Stimulated activated naive CD8-positive, alpha-beta T cell treated with anti-CD3 and anti-CD28 coated beads, Interleukin-15, amount 100 ng/mL, for 72 hours (primary cell): ENCODE measurements at regions not wholly inside any gene's neighbourhood (a gene's known extent, or its start where the extent isn't known, plus 50 kb on each side); places are given as distances from the start of the nearest gene placed in this dataset.

Source experiments
- ATAC-seq: fragments of 150-1000 bp; cut with Tn5 transposase; 2 replicates; pipeline ENCODE4 v1.10.0; 2021; ENCODE audit warnings: mild to moderate bottlenecking, moderate library complexity
- DNase-seq, 2 donors: peaks; one replicate each; pipeline ENCODE4 v3.0.0; 2021 to 2022
- H3K27ac Mint-ChIP-seq, 2 donors: one replicate each; pipeline ENCODE4 v1.8.0; 2022; ENCODE audit warnings: mild to moderate bottlenecking in 2 of 2, mixed read lengths in 2 of 2, moderate library complexity in 2 of 2
- H3K27me3 Mint-ChIP-seq: one replicate; pipeline ENCODE4 v1.8.0; 2022; ENCODE audit warnings: mixed read lengths
- H3K4me1 Mint-ChIP-seq: one replicate; pipeline ENCODE4 v1.8.0; 2022; ENCODE audit warnings: mild to moderate bottlenecking, mixed read lengths
- H3K4me3 Mint-ChIP-seq, 2 donors: one replicate each; pipeline ENCODE4 v1.8.0; 2022; ENCODE audit warnings: mild to moderate bottlenecking in 2 of 2, mixed read lengths in 2 of 2, moderate library complexity in 1 of 2
- H3K9me3 Mint-ChIP-seq, 2 donors: one replicate each; pipeline ENCODE4 v1.8.0; 2022; ENCODE audit warnings: mixed read lengths in 2 of 2

DNA sequence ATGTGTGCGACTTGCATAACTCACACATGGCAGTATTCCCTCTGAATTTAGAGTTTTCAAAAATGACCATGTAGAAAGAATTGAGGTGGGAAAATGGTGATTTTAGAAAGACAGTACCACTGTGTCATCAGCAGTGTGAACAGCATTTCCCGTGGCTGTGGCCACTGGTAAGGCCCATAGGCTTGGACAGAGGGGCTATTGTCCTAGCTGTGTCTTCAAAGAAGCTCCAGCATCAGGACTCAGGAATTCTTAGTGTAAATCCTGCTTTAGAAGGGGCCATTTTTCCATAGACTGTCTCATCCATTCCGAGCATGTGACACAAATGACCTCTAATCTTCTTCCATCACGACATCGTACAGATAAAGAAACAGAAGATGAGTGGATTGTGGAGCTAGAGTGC lies 119.3 kb upstream of the BACE2 start:
- Mint-ChIP-seq H3K9me3 (no peaks in the 10 kb centered on the region), H3K27ac (no peak overlapping the region), H3K4me3 (no peak overlapping the region), H3K4me1 (no peaks in the 10 kb centered on the region), H3K27me3 (peaks cover 30% of the 10 kb centered on the region)
- DNase-seq (no peak), ATAC-seq (no peak)

GRCh38 chr21:41052820-41053555 lies 115.0 kb upstream of the BACE2 start:
- Mint-ChIP-seq H3K9me3 (no peaks in the 10 kb centered on the region), H3K4me1 (no peaks in the 10 kb centered on the region), H3K27me3 (peaks cover 14% of the 10 kb centered on the region), H3K27ac (no peak overlapping the region), H3K4me3 (no peak overlapping the region)
- no peak for DNase-seq
- ATAC-seq: no peak

- Mint-ChIP-seq H3K27ac (no peak overlapping the region), H3K4me1 (no peaks in the 10 kb centered on the region), H3K4me3 (no peak overlapping the region), H3K9me3 (no peaks in the 10 kb centered on the region), H3K27me3 (peaks cover 14% of the 10 kb centered on the region)
- no peak for DNase-seq
- no peak for ATAC-seq
These were observed 113.9 kb upstream of the BACE2 start for GRCh38 chr21:41054018-41054578.

- peaks cover 13% of the 10 kb centered on the region for H3K27me3 Mint-ChIP-seq
- DNase-seq (no peak), ATAC-seq (no peak)
- no peak overlapping the region for H3K27ac Mint-ChIP-seq
- no peaks in the 10 kb centered on the region for H3K4me1 Mint-ChIP-seq
- H3K4me3 Mint-ChIP-seq: no peak overlapping the region
- H3K9me3 Mint-ChIP-seq: peaks cover 0 to 4% of the 10 kb centered on the region in 2 donors
These were observed 112.7 kb upstream of the BACE2 start for GRCh38 chr21:41055266-41055665.

DNA sequence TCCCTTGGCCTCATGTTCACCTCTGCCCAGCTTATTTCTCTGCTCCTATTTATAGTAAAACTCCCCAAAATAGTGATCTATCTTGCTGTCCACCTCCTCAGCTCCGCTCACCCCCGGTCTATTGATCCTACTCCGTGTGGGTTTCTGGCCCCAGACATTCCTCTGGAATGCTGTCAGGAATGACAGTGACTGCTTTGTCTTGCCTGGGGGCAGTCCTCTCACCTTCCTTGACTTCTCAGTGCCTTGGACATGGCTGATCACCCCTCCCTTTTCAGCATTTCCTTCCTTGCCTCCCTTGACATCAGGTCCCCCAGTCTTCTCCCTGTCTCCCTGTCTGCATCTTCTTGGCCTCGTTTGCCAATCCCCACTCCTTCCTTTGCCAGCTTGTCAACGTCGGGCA lies 108.1 kb upstream of the BACE2 start:
- H3K27ac Mint-ChIP-seq: no peak overlapping the region
- no peak overlapping the region for H3K4me3 Mint-ChIP-seq
- peaks cover 0 to 7% of the 10 kb centered on the region in 2 donors for H3K9me3 Mint-ChIP-seq
- DNase-seq (no peak), ATAC-seq (no peak)
- H3K4me1 Mint-ChIP-seq: no peaks in the 10 kb centered on the region
- H3K27me3 Mint-ChIP-seq: peaks cover 15% of the 10 kb centered on the region

GRCh38 chr21:41061701-41062100 lies 106.3 kb upstream of the BACE2 start:
- DNase-seq: no peak
- Mint-ChIP-seq H3K4me1 (no peaks in the 10 kb centered on the region), H3K27ac (no peak overlapping the region), H3K9me3 (peaks cover 0 to 7% of the 10 kb centered on the region in 2 donors), H3K4me3 (no peak overlapping the region), H3K27me3 (peaks cover 25% of the 10 kb centered on the region)
- no peak for ATAC-seq

DNA sequence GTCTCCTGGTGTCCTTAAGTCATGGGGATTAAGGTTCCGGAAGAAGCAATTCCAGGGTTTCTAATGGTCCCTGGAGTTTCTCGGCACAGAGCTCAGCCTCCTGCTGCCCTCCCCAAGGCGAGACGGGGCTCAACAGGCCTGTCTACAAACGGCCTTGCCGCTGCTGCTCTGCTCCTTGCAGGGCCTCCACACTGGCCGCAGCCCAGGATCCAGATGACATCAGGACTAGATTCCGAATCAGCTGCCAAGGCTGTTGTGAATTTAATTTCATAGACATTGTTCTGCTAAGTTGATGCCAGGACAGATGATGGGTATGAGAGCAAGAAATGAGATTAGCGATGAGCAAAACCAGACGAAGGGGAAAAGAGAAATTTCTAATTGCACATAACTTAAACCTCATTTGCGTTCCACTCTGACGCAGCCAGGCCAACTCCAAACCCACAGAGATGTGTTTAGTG lies 103.6 kb upstream of the BACE2 start:
- peaks cover 52% of the 10 kb centered on the region for H3K27me3 Mint-ChIP-seq
- H3K4me3 Mint-ChIP-seq: no peak overlapping the region
- H3K27ac Mint-ChIP-seq: no peak overlapping the region
- no peak for ATAC-seq
- H3K4me1 Mint-ChIP-seq: peaks cover 11% of the 10 kb centered on the region
- H3K9me3 Mint-ChIP-seq: peaks cover 0 to 7% of the 10 kb centered on the region in 2 donors
- no peak for DNase-seq

GRCh38 chr21:41064951-41065350 lies 103.0 kb upstream of the BACE2 start:
- ATAC-seq (no peak), DNase-seq (no peak)
- Mint-ChIP-seq H3K27ac (no peak overlapping the region), H3K9me3 (peaks cover 0 to 6% of the 10 kb centered on the region in 2 donors), H3K27me3 (peaks cover 53% of the 10 kb centered on the region), H3K4me1 (peaks cover 11% of the 10 kb centered on the region), H3K4me3 (no peak overlapping the region)

DNA sequence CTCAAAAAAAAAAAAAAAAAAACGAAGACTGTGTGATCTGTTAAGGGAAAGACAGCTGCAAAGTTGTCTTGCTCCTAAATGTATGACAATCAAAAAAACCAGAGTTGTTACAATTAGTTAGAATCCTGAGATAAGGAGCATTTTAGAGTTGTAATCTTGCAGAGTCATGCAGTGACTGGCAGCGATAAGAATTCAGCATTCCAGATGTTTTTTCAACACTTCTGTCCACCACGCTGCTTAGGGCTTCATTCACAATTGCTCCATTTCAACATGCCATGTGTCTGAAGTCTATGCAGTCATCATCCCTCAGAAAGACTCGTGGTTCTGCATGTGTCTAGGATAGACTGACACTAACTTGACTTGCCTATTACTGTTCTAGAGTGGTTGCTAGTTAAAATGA lies 102.4 kb upstream of the BACE2 start:
- H3K27ac Mint-ChIP-seq: no peak overlapping the region
- H3K4me3 Mint-ChIP-seq: no peak overlapping the region
- peaks cover 11% of the 10 kb centered on the region for H3K4me1 Mint-ChIP-seq
- no peak for DNase-seq
- no peak for ATAC-seq
- H3K9me3 Mint-ChIP-seq: peaks cover 0 to under 1% of the 10 kb centered on the region in 2 donors
- H3K27me3 Mint-ChIP-seq: peaks cover 47% of the 10 kb centered on the region

- peaks cover 11% of the 10 kb centered on the region for H3K4me1 Mint-ChIP-seq
- no peak overlapping the region for H3K27ac Mint-ChIP-seq
- H3K9me3 Mint-ChIP-seq: no peaks in the 10 kb centered on the region
- ATAC-seq: no peak
- no peak overlapping the region for H3K4me3 Mint-ChIP-seq
- DNase-seq: no peak
- peaks cover 39% of the 10 kb centered on the region for H3K27me3 Mint-ChIP-seq
These were observed 101.6 kb upstream of the BACE2 start for GRCh38 chr21:41066086-41066938.

GRCh38 chr21:41067709-41068108 lies 100.3 kb upstream of the BACE2 start:
- DNase-seq (no peak), ATAC-seq (no peak)
- no peaks in the 10 kb centered on the region for H3K9me3 Mint-ChIP-seq
- H3K4me1 Mint-ChIP-seq: peaks cover 11% of the 10 kb centered on the region
- peak overlapping the region in 1 of 2 donors; percentile 3 for H3K27ac Mint-ChIP-seq
- H3K4me3 Mint-ChIP-seq: no peak overlapping the region
- peaks cover 38% of the 10 kb centered on the region for H3K27me3 Mint-ChIP-seq

DNA sequence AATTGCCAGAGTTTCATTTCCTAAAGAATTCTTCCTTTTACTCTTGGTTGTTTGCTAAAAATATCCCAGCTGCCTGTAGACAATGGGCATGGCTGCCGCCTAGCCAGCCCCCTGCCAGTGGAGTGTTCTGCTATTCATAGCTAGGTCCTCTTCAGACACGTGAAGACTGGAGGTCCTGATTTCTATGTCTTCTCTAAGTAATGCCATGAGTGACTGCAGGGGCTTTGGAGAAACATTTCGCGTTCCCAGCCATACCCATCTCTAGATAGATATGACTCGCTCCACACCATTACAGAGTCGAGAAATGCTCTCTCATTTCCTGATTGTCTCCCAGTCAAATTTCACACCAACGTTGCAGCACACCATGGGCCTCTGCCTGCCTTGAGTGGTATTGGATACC lies 99.5 kb upstream of the BACE2 start:
- H3K27me3 Mint-ChIP-seq: peaks cover 38% of the 10 kb centered on the region
- peaks cover 11% of the 10 kb centered on the region for H3K4me1 Mint-ChIP-seq
- peak overlapping the region in 1 of 2 donors; percentile 87 for H3K27ac Mint-ChIP-seq
- H3K9me3 Mint-ChIP-seq: no peaks in the 10 kb centered on the region
- peak overlapping the region; percentile 57 to 72 for H3K4me3 Mint-ChIP-seq
- no peak for DNase-seq
- peak; percentile 9 for ATAC-seq

- H3K9me3 Mint-ChIP-seq: no peaks in the 10 kb centered on the region
- H3K27ac Mint-ChIP-seq: peak overlapping the region in 1 of 2 donors; percentile 87
- peak overlapping the region; percentile 57 to 72 for H3K4me3 Mint-ChIP-seq
- peaks cover 38% of the 10 kb centered on the region for H3K27me3 Mint-ChIP-seq
- peaks cover 11% of the 10 kb centered on the region for H3K4me1 Mint-ChIP-seq
- peak; percentile 83 for ATAC-seq
- peak; percentile 69 to 73 for DNase-seq
These were observed 98.9 kb upstream of the BACE2 start for GRCh38 chr21:41068967-41069642.

DNA sequence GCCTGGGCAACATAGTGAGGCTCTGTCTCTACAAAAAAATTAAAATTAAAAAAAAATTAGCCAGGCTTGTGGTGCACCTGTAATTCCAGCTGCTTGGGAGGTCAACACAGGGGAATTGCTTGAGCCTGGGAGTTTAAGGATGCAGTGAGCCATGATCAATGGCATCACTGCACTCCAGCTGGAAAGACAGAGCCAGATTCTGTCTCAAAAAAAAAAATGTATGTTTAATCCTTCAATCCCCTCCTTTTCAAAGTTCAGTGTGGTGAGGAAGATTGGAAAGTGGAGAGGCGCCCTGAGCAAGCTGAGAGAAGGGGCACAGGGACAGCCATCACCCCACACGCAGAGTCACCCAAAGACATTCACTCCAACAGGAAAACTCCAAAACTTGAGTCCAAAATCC lies 97.7 kb upstream of the BACE2 start:
- ATAC-seq (no peak), DNase-seq (no peak)
- no peaks in the 10 kb centered on the region for H3K9me3 Mint-ChIP-seq
- H3K4me1 Mint-ChIP-seq: peaks cover 11% of the 10 kb centered on the region
- peaks cover 38% of the 10 kb centered on the region for H3K27me3 Mint-ChIP-seq
- no peak overlapping the region for H3K4me3 Mint-ChIP-seq
- no peak overlapping the region for H3K27ac Mint-ChIP-seq
